Heart right ventricle (tissue), 16 donors: ENCODE measurements at regions not wholly inside any gene's neighbourhood (a gene's known extent, or its start where the extent isn't known, plus 50 kb on each side); places are given as distances from the start of the nearest gene placed in this dataset.

ENCODE experiments used
- ATAC-seq, 8 donors: fragments of 200-7000 bp; cut with Tn5 transposase; one replicate each; pipeline ENCODE4 v1.9.1; 2020; ENCODE audit warnings: mild to moderate bottlenecking in 8 of 8, moderate library complexity in 8 of 8, moderate number of reproducible peaks in 1 of 8
- DNase-seq, 2 donors: peaks; one replicate each; pipeline ENCODE4 v3.0.0-alpha.2; 2020
- H3K27ac ChIP-seq, 10 donors: fragments of 200-600 bp; sonication (generic) in 2 of 10; one replicate each; pipeline versions ENCODE4 v1.5.0 to v1.8.0; 2020 to 2022; ENCODE audit warnings: mild to moderate bottlenecking in 3 of 10
- H3K27me3 ChIP-seq, 7 donors: fragments of 200-600 bp; one replicate each; pipeline ENCODE4 v1.8.0; 2021 to 2022; ENCODE audit warnings: mild to moderate bottlenecking in 2 of 7
- H3K36me3 ChIP-seq, 9 donors: fragments of 200-600 bp; sonication (generic) in 1 of 9; one replicate each; pipeline versions ENCODE4 v1.5.0 to v1.8.0; 2020 to 2022; ENCODE audit warnings: mild to moderate bottlenecking in 2 of 9
- H3K4me1 ChIP-seq, 9 donors: fragments of 200-600 bp; sonication (generic) in 1 of 9; one replicate each; pipeline versions ENCODE4 v1.5.0 to v1.8.0; 2020 to 2022; ENCODE audit warnings: mild to moderate bottlenecking in 4 of 9
- H3K4me3 ChIP-seq, 10 donors: fragments of 200-600 bp; sonication (generic) in 2 of 10; one replicate each; pipeline versions ENCODE4 v1.5.0 to v1.8.0; 2020 to 2022; ENCODE audit warnings: mild to moderate bottlenecking in 7 of 10, moderate library complexity in 2 of 10
- H3K9me3 ChIP-seq, 11 donors: fragments of 200-600 bp in 10 of 11; sonication (generic) in 2 of 11; one replicate each; pipeline versions ENCODE4 v1.5.0 to v1.8.0; 2013 to 2022; ENCODE audit warnings: mild to moderate bottlenecking in 2 of 11, control low read depth in 1 of 11, moderate library complexity in 1 of 11
- CTCF ChIP-seq, 9 donors: fragments of 200-600 bp; sonication (generic) in 2 of 9; IDR thresholded peaks; one replicate each; pipeline versions ENCODE4 v1.5.0 to v1.8.0; 2021 to 2022; ENCODE audit warnings: antibody characterized with exemption in 9 of 9, mild to moderate bottlenecking in 5 of 9, moderate library complexity in 1 of 9
- WGBS, 2 donors: extraction: QIAGEN DNeasy Blood & Tissue Kit; methylation state at CpG; one replicate each; pipeline ENCODE4 v1.1.7; 2013; ENCODE audit warnings: inconsistent platforms in 1 of 2; 5-methylcytosine and 5-hydroxymethylcytosine counted together
- intact Hi-C, 10 donors: fragments of 100-400 bp; cut with DNase I; formaldehyde crosslinking; loops; one replicate each; pipeline versions ENCODE4 v1.11.1 to v1.14.2; 2022
- donor health status: Arrhythmogenic right ventricular cardiomyopathy.
- donor health status: ischemic (EF 13 %, LVEDD 7.1; RV severe dilation, severe dysfunction).
- donor health status: healthy with polysubstance abuse.
- donor health status: DM: no; HTN: yes; CAD: no.
- donor health status: DM: no; HTN: no; CAD: no.
- donor health status: ischemic (EF 25% LVEDD 6.9; RV normal size, moderate dysfunction).
- donor health status: ischemic (EF 25% LVEDD 5.7; RV mildly dilated, moderate dysfunction).
- donor health status: healthy.
- donor health status: DM: yes; HTN: yes; CAD: no.
- donor health status: Ischemic cardiomyopathy.
- donor health status: ischemic (EF 35%, LVEDD 5.7; RV mildly dilated, moderate dysfunction).
- donor health status: nonischemic (EF 11% LVEDD 7.7; RV severe dilation, severe dysfunction).
- donor health status: DM: yes; HTN: yes; CAD: no.
- donor health status: PGD.
- donor health status: ischemic (EF 29% LVEDD 5.4; RV normal size, mild dysfunction).
- donor health status: nonischemic (EF 23%, LVEDD 6.1; RV moderate dilation, normal function).

GRCh38 chr21:43352154-43352537, 74.8 kb downstream of the SIK1 start:
- Histone ChIP-seq H3K4me1 (peaks cover 8 to 21% (median 15%) of the 10 kb centered on the region in 9 donors), H3K27me3 (no peaks in the 10 kb centered on the region), H3K4me3 (no peak overlapping the region), H3K36me3 (no peaks in the 10 kb centered on the region), H3K9me3 (no peaks in the 10 kb centered on the region), H3K27ac (peak overlapping the region in 1 of 10 donors; percentile 27)
- WGBS, 2 donors: 93 to 96% methylated on average over 8 of the region's 8 CpGs
- TF ChIP-seq CTCF (IDR thresholded peaks at IDR 0.05): no peak
- intact Hi-C loops: no loop called here
- ATAC-seq (no peak), DNase-seq (no peak)

- ATAC-seq (no peak), DNase-seq (no peak)
- Histone ChIP-seq H3K27me3 (no peaks in the 10 kb centered on the region), H3K27ac (no peak overlapping the region), H3K36me3 (no peaks in the 10 kb centered on the region), H3K4me1 (peaks cover 8 to 22% (median 15%) of the 10 kb centered on the region in 9 donors), H3K4me3 (no peak overlapping the region), H3K9me3 (no peaks in the 10 kb centered on the region)
- WGBS, 2 donors: 88 to 89% methylated on average over 13 of the region's 13 CpGs
- intact Hi-C loops: no loop called here
- TF ChIP-seq CTCF (IDR thresholded peaks at IDR 0.05): no peak
Measured at GRCh38 chr21:43351501-43352153, 75.3 kb downstream of the SIK1 start.

- DNase-seq (no peak), ATAC-seq (no peak)
- no peaks in the 10 kb centered on the region for H3K9me3 ChIP-seq
- H3K4me1 ChIP-seq: peaks cover 8 to 35% (median 15%) of the 10 kb centered on the region in 9 donors
- H3K27me3 ChIP-seq: no peaks in the 10 kb centered on the region
- no peak for TF ChIP-seq CTCF (IDR thresholded peaks at IDR 0.05)
- no peaks in the 10 kb centered on the region for H3K36me3 ChIP-seq
- peak overlapping the region in 6 of 10 donors; percentile 71 to 88 (median 85) for H3K27ac ChIP-seq
- H3K4me3 ChIP-seq: no peak overlapping the region
- 90 to 95% methylated on average over 9 of the region's 9 CpGs for whole genome bisulfite sequencing, 2 donors
- intact Hi-C loops: loop anchor here in 3 of 10 donors (5.0 to 10.0 kb wide), 4 partner anchors 52 to 305 kb away; partner anchors contain the start of genes HSF2BP (in 1 of the 3) and RRP1B (in 1 of the 3)
Measured at GRCh38 chr21:43349644-43350043, 77.3 kb downstream of the SIK1 start.

GRCh38 chr21:43348801-43349261, 78.1 kb downstream of the SIK1 start:
- 48 to 53% methylated on average over 22 of the region's 22 CpGs for WGBS, 2 donors
- intact Hi-C loops: loop anchor here in 3 of 10 donors (5.0 to 10.0 kb wide), 4 partner anchors 52 to 306 kb away; partner anchors contain the start of genes HSF2BP (in 1 of the 3) and RRP1B (in 1 of the 3)
- H3K4me1 ChIP-seq: peaks cover 8 to 35% (median 15%) of the 10 kb centered on the region in 9 donors
- H3K27me3 ChIP-seq: no peaks in the 10 kb centered on the region
- no peaks in the 10 kb centered on the region for H3K36me3 ChIP-seq
- DNase-seq: peak in 1 of 2 donors; percentile 52
- peak in 7 of 8 donors; percentile 59 to 87 (median 80) for ATAC-seq
- TF ChIP-seq CTCF (IDR thresholded peaks at IDR 0.05): no peak
- H3K27ac ChIP-seq: peak overlapping the region; percentile 19 to 88 (median 76)
- H3K9me3 ChIP-seq: no peaks in the 10 kb centered on the region
- peak overlapping the region in 6 of 10 donors; percentile 13 to 33 (median 20) for H3K4me3 ChIP-seq
